Keratinocyte (primary cell): ENCODE measurements at regions not wholly inside any gene's neighbourhood (a gene's known extent, or its start where the extent isn't known, plus 50 kb on each side); places are given as distances from the start of the nearest gene placed in this dataset.

Experiments
- EZH2 ChIP-seq: IDR thresholded peaks from one replicate; pipeline ENCODE4 v1.6.1; 2012; ENCODE audit warnings: inconsistent platforms, mild to moderate bottlenecking, low read length, moderate library complexity
- TF ChIP-seq, protein P1 (sequence below), 3 experiments: IDR thresholded peaks in 1 of 3; conservative IDR thresholded peaks in 1 of 3; optimal IDR thresholded peaks in 1 of 3; 2 replicates in 2 of 3; 3 replicates in 1 of 3; pipeline versions ENCODE3 to v1.5.1; 2011; ENCODE audit warnings: low read length in 3 of 3, mild to moderate bottlenecking in 3 of 3, moderate library complexity in 2 of 3, control low read depth in 1 of 3, inconsistent platforms in 1 of 3; ENCODE audit not compliant: insufficient read depth in 2 of 3; ENCODE audit errors: extremely low read depth in 1 of 3

DNA sequence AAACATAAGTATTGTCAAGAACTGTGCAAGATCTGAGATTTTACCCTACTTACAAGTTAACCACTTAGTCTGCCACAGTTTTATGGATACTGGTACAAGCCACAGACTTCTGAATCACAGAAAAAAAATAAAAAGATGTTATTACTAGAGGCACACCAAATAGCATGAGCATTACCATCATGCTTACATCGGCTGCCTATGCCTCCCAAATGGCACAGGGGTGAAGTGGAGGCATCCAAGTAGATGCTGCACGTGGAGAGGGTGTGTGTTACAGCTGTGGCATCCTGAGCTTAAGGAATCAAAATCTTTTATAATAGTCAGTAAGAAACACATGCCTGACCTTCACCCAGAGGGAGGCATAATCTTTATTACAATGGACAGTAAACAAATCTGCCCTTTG lies 207.8 kb downstream of the TFEC start:
- TF ChIP-seq, protein P1, sequence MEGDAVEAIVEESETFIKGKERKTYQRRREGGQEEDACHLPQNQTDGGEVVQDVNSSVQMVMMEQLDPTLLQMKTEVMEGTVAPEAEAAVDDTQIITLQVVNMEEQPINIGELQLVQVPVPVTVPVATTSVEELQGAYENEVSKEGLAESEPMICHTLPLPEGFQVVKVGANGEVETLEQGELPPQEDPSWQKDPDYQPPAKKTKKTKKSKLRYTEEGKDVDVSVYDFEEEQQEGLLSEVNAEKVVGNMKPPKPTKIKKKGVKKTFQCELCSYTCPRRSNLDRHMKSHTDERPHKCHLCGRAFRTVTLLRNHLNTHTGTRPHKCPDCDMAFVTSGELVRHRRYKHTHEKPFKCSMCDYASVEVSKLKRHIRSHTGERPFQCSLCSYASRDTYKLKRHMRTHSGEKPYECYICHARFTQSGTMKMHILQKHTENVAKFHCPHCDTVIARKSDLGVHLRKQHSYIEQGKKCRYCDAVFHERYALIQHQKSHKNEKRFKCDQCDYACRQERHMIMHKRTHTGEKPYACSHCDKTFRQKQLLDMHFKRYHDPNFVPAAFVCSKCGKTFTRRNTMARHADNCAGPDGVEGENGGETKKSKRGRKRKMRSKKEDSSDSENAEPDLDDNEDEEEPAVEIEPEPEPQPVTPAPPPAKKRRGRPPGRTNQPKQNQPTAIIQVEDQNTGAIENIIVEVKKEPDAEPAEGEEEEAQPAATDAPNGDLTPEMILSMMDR (optimal IDR thresholded peaks at IDR 0.05 in 1 of 3, IDR thresholded peaks at IDR 0.05 in 1 of 3, conservative IDR thresholded peaks at IDR 0.05 in 1 of 3; ENCODE audit: extremely low read depth in 1 of 3, insufficient read depth in 2 of 3, low read length in 3 of 3), result no peak
- no peak for TF ChIP-seq EZH2
